22Rv1 (cell line): ENCODE measurements at regions not wholly inside any gene's neighbourhood (a gene's known extent, or its start where the extent isn't known, plus 50 kb on each side); places are given as distances from the start of the nearest gene placed in this dataset.

Experiments used
- H3K27ac ChIP-seq: fragments of 450-650 bp; 2 replicates; pipeline ENCODE4 v1.5.1; 2017
- CTCF ChIP-seq: fragments of 450-650 bp; IDR thresholded peaks from 2 replicates; pipeline ENCODE4 v1.5.1; 2017; ENCODE audit warnings: mild to moderate bottlenecking
- ZFX ChIP-seq: fragments of 450-650 bp; IDR thresholded peaks from 2 replicates; pipeline ENCODE4 v1.6.1; 2017; ENCODE audit warnings: antibody characterized with exemption, borderline replicate concordance

GRCh38 chr1:29890201-29890959, 654.1 kb downstream of the PTPRU start:
- no peak overlapping the region for H3K27ac ChIP-seq
- TF ChIP-seq CTCF (no peak), ZFX (no peak)

GRCh38 chr1:29889776-29890175, 653.5 kb downstream of the PTPRU start:
- TF ChIP-seq ZFX (no peak), CTCF (no peak)
- H3K27ac ChIP-seq: no peak overlapping the region

DNA sequence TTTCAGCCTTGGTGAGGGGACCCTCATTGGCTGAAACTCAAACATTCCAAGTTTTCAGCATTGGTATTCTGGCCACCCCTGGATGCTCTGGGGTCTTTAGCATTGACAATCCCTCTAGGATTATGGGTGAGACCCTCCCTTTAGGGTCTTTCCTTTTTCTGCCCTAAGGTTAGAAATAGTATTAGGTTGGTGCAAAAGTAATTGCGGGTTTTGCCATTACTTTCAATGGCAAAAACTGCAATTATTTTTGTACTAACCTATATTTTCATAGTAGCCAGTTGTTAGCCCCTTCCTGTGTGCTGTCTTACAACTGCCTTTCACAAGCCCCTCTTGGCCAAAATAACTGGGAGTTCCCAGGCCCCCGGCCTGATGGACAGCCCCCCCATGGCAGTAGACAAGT, 648.4 kb downstream of the PTPRU start:
- no peak overlapping the region for H3K27ac ChIP-seq
- no peak for TF ChIP-seq ZFX
- no peak for TF ChIP-seq CTCF

- H3K27ac ChIP-seq: no peak overlapping the region
- TF ChIP-seq CTCF (no peak), ZFX (no peak)
These were observed 647.7 kb downstream of the PTPRU start for GRCh38 chr1:29883986-29884385.

DNA sequence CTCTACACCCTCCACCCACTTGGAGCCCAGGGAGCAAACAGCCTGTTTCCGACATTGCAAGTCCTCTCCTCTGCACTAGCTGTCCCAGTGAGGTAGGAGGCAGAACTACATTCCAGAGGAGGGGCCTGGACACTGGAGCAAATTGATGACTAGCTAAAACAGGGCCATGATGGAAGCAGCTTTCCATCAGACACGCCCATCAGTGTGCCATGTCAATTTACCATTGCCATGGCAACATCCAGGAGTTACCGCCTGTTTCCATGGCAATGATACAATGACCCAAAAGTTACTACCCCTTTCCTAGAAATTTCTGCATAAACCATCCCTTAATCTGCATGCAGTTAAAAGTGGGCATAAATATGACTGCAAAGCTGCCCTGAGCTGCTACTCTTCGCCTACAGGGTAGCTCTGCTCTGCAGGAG, 647.1 kb downstream of the PTPRU start:
- TF ChIP-seq CTCF (no peak), ZFX (no peak)
- no peak overlapping the region for H3K27ac ChIP-seq

DNA sequence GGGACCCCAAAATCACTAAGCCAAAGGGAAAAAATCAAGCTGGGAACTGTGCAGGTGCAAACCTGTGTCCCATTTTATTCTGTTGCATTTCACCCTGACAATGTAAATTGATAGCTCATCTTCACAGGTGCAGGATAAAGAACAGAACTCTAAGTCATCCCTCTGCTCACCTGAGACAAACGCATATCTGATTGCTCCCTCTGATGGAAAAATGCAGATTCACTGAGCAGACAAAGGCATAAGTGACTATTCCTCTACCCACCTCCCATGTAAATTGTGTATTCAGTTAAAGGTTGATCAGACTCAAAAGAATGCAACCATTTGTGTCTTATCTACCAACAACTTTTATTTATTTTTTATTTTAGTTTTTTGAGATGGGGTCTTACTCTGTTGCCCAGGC, 644.2 kb downstream of the PTPRU start:
- TF ChIP-seq CTCF (no peak), ZFX (no peak)

DNA sequence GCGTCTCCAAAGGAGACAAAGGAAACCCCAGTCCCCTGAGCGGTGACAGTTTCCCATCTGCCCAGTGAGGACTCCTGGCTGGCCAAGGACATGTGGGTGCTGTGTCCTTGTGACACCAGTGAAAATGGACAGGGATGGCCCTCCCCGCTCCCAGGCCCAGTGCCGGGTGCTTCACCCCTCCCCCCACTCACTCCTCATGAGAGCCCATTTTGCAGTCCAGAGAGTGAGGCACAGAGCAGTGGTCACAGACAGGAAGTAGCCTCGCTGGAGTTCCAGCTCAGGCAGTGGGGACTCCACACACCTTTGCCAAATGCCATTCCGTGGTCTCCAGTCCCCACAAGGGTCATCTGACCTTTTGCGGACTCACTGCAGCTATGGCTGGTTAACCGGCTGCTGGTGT, 642.9 kb downstream of the PTPRU start:
- no peak overlapping the region for H3K27ac ChIP-seq
- TF ChIP-seq ZFX (no peak), CTCF (no peak)

More for the DNA sequence above, 644.2 kb downstream of the PTPRU start:
- no peak overlapping the region for H3K27ac ChIP-seq
